ENCODE measurements at regions not wholly inside any gene's neighbourhood (a gene's known extent, or its start where the extent isn't known, plus 50 kb on each side); places are given as distances from the start of the nearest gene placed in this dataset.

- no peak for TF ChIP-seq SUZ12 (IDR thresholded peaks at IDR 0.05; ENCODE audit: low read length)
Measured at GRCh38 chr2:234674781-234675201, 177.9 kb upstream of the ARL4C start (continued).
